HL-60 (cell line): ENCODE measurements at regions not wholly inside any gene's neighbourhood (a gene's known extent, or its start where the extent isn't known, plus 50 kb on each side); places are given as distances from the start of the nearest gene placed in this dataset.

ENCODE experiments used
- DNase-seq, 2 experiments: peaks; one replicate each; pipeline ENCODE4 v3.0.0-alpha.2; 2010 to 2020; ENCODE audit warnings: low read depth in 1 of 2, low spot score in 1 of 2
- H3K27ac ChIP-seq: fragments of 250-450 bp; sonication (Bioruptor Pico); replicated peaks from 2 replicates; pipeline ENCODE4 v1.5.1; 2020; ENCODE audit warnings: mild to moderate bottlenecking, moderate library complexity
- H3K27me3 ChIP-seq: fragments of 250-450 bp; sonication (Bioruptor Pico); 2 replicates; pipeline ENCODE4 v1.5.1; 2021; ENCODE audit warnings: mild to moderate bottlenecking, moderate library complexity; ENCODE audit not compliant: insufficient read depth, poor library complexity, severe bottlenecking
- H3K4me3 ChIP-seq: replicated peaks from 2 replicates; pipeline ENCODE4 v1.5.1; 2011; ENCODE audit warnings: mild to moderate bottlenecking, control low read depth, low read length; ENCODE audit not compliant: insufficient read depth
- GABPA ChIP-seq: IDR thresholded peaks from 2 replicates; pipeline ENCODE4 v1.6.1; 2012; ENCODE audit warnings: low read depth
- POLR2AphosphoS5 ChIP-seq: IDR thresholded peaks from 2 replicates; pipeline ENCODE4 v1.6.1; 2012; ENCODE audit warnings: low read depth
- SPI1 ChIP-seq: IDR thresholded peaks from 2 replicates; pipeline ENCODE4 v1.6.1; 2012; ENCODE audit warnings: low read depth, mild to moderate bottlenecking, borderline replicate concordance
- TF ChIP-seq, protein P1 (sequence below): IDR thresholded peaks from 2 replicates; pipeline ENCODE4 v1.6.1; 2012; ENCODE audit warnings: low read depth; ENCODE audit not compliant: insufficient replicate concordance
- TF ChIP-seq, protein P2 (sequence below): IDR thresholded peaks from one replicate; pipeline ENCODE4 v1.5.1; 2011; ENCODE audit warnings: low read length, control low read depth, inconsistent platforms; ENCODE audit not compliant: insufficient read depth

DNA sequence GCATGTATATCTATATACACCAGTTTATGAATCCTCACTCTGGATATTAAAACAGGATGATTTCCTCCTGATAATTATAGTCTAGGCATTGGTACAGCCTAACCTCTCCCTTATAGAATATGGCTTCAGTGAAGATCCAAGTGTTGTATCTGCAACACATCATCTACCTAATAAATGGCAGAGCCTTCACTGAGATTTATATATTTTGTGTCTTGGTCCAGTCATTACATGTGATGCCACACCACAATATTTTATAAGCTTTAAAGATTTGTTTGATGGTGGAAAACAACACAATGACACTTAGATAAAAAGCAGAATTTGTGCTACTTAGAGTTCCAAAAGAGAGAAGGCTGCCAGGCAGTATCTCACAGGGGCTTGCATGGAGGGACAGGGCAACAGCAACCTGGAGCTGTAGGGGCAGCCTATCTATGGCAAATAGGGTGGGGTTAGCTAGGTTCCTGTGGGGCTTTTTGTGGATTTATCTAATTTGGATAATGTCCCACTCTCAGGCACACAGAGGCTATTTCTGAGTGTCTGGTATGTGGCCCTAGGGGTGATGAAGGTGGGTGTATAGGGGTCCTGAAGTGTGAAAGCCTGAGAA is 1736.7 kb upstream of the PRR20A start:
- no peak for DNase-seq
- TF ChIP-seq GABPA: no peak
- no peak for TF ChIP-seq SPI1
- TF ChIP-seq, protein P1, sequence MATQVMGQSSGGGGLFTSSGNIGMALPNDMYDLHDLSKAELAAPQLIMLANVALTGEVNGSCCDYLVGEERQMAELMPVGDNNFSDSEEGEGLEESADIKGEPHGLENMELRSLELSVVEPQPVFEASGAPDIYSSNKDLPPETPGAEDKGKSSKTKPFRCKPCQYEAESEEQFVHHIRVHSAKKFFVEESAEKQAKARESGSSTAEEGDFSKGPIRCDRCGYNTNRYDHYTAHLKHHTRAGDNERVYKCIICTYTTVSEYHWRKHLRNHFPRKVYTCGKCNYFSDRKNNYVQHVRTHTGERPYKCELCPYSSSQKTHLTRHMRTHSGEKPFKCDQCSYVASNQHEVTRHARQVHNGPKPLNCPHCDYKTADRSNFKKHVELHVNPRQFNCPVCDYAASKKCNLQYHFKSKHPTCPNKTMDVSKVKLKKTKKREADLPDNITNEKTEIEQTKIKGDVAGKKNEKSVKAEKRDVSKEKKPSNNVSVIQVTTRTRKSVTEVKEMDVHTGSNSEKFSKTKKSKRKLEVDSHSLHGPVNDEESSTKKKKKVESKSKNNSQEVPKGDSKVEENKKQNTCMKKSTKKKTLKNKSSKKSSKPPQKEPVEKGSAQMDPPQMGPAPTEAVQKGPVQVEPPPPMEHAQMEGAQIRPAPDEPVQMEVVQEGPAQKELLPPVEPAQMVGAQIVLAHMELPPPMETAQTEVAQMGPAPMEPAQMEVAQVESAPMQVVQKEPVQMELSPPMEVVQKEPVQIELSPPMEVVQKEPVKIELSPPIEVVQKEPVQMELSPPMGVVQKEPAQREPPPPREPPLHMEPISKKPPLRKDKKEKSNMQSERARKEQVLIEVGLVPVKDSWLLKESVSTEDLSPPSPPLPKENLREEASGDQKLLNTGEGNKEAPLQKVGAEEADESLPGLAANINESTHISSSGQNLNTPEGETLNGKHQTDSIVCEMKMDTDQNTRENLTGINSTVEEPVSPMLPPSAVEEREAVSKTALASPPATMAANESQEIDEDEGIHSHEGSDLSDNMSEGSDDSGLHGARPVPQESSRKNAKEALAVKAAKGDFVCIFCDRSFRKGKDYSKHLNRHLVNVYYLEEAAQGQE: no peak
- TF ChIP-seq, protein P2, sequence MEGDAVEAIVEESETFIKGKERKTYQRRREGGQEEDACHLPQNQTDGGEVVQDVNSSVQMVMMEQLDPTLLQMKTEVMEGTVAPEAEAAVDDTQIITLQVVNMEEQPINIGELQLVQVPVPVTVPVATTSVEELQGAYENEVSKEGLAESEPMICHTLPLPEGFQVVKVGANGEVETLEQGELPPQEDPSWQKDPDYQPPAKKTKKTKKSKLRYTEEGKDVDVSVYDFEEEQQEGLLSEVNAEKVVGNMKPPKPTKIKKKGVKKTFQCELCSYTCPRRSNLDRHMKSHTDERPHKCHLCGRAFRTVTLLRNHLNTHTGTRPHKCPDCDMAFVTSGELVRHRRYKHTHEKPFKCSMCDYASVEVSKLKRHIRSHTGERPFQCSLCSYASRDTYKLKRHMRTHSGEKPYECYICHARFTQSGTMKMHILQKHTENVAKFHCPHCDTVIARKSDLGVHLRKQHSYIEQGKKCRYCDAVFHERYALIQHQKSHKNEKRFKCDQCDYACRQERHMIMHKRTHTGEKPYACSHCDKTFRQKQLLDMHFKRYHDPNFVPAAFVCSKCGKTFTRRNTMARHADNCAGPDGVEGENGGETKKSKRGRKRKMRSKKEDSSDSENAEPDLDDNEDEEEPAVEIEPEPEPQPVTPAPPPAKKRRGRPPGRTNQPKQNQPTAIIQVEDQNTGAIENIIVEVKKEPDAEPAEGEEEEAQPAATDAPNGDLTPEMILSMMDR: no peak
- TF ChIP-seq POLR2AphosphoS5: no peak
- Histone ChIP-seq H3K4me3 (no peak overlapping the region), H3K27ac (no peak overlapping the region), H3K27me3 (no peaks in the 10 kb centered on the region)

DNA sequence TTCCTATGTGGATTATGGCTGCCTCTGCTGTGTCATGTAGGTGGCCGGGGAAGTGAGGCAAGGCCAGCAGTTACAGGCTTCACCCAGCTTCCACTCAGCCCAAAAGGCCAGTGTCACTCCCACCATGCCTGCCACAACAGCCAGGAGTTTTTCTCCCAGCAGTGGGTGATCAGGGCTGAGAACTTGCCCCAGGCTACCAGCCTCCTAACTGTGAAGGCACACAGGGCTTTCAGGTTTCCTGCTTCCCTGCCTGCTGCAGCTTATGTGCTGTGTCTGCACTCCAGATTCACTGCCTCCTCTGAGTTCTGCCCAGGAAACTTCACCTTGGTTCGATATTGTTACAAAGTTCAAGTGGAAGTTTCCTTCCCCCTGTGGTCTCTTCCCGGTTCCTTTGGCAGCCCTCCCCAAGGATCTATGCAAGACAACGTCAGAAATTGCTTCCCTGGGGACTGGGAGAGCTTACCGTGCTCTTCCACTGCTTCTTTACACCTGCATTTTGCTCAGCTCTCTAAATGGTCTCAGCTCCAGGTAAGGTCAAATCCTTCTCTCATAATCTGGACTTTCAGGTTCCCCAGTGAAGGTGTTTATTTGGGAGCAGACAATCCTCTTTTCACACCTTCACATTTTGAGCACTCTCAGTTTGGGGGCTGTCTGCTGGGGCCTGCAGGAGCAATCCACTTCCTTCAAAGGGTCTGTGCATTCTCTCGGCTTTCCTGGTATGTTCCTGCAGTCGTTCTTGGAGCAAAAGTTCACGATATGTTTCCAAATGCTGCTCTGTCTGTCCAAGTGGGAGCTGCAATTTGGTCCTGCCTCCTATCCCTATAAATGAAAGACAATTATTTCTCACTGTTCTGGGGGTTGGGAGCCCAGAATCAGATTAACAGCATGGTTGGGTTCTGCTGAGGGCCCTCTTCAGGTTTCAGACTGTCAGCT is 1730.1 kb upstream of the PRR20A start:
- Histone ChIP-seq H3K27ac (no peak overlapping the region), H3K27me3 (no peaks in the 10 kb centered on the region), H3K4me3 (no peak overlapping the region)
- no peak for DNase-seq
- TF ChIP-seq, protein P2: no peak
- TF ChIP-seq SPI1 (no peak), POLR2AphosphoS5 (no peak), GABPA (no peak)
- TF ChIP-seq, protein P1: no peak

DNA sequence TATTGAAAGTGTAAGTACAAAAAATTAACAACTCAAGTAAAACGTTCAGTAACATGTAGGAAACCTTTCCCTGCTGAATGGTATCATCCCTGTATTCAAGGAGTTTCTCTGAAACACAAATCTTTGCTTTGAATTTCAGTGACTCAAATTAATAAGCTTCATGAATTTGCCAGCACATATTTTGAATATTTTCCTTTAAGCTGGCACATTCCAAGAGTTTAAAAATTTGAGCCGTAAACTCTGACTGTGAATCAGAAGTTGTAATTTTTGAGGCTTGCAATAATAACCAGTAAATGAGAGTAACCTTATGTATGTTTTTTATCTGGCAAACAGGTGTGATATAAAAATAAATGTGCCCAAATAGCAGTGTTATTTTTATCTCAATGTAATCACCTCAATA is 1722.6 kb upstream of the PRR20A start:
- Histone ChIP-seq H3K4me3 (no peak overlapping the region), H3K27me3 (no peaks in the 10 kb centered on the region), H3K27ac (no peak overlapping the region)
- TF ChIP-seq, protein P1: no peak
- TF ChIP-seq, protein P2: no peak
- TF ChIP-seq GABPA (no peak), SPI1 (no peak), POLR2AphosphoS5 (no peak)
- DNase-seq: no peak
